Osteocyte (in vitro differentiated cells): ENCODE measurements at regions not wholly inside any gene's neighbourhood (a gene's known extent, or its start where the extent isn't known, plus 50 kb on each side); places are given as distances from the start of the nearest gene placed in this dataset.

Source experiments
- DNase-seq: peaks from one replicate; pipeline ENCODE4 v3.0.0; 2021; ENCODE audit warnings: mixed read lengths; ENCODE audit not compliant: unreplicated experiment; ENCODE audit errors: extremely low spot score
- H3K27ac Mint-ChIP-seq: one replicate; pipeline ENCODE4 v1.8.0; 2021; ENCODE audit warnings: mild to moderate bottlenecking, mixed read lengths; ENCODE audit not compliant: unreplicated experiment
- H3K27me3 Mint-ChIP-seq: one replicate; pipeline ENCODE4 v1.8.0; 2021; ENCODE audit warnings: mixed read lengths; ENCODE audit not compliant: unreplicated experiment
- H3K36me3 Mint-ChIP-seq: one replicate; pipeline ENCODE4 v1.8.0; 2021; ENCODE audit warnings: mixed read lengths; ENCODE audit not compliant: unreplicated experiment
- H3K4me1 Mint-ChIP-seq: one replicate; pipeline ENCODE4 v1.8.0; 2021; ENCODE audit warnings: mixed read lengths; ENCODE audit not compliant: unreplicated experiment
- H3K4me3 Mint-ChIP-seq: one replicate; pipeline ENCODE4 v1.8.0; 2021; ENCODE audit warnings: mild to moderate bottlenecking, moderate library complexity, mixed read lengths; ENCODE audit not compliant: unreplicated experiment
- H3K9me3 Mint-ChIP-seq: one replicate; pipeline ENCODE4 v1.8.0; 2021; ENCODE audit warnings: mixed read lengths; ENCODE audit not compliant: unreplicated experiment
- CTCF ChIP-seq: fragments of 200-600 bp; sonication (generic); IDR thresholded peaks from 2 replicates; pipeline ENCODE4 v1.5.0; 2021; ENCODE audit warnings: antibody characterized with exemption, mild to moderate bottlenecking, moderate library complexity

- H3K4me3 Mint-ChIP-seq, result no peak overlapping the region
- no peak for TF ChIP-seq CTCF
- no peaks in the 10 kb centered on the region for H3K27me3 Mint-ChIP-seq
- peaks cover 8% of the 10 kb centered on the region for H3K9me3 Mint-ChIP-seq
- no peaks in the 10 kb centered on the region for H3K4me1 Mint-ChIP-seq
- DNase-seq, result peak; percentile 83
- no peak overlapping the region for H3K27ac Mint-ChIP-seq
- H3K36me3 Mint-ChIP-seq, result no peaks in the 10 kb centered on the region
These were observed 54.7 kb downstream of the ZNF727 start for GRCh38 chr7:64099656-64100531.

GRCh38 chr7:64101126-64101942 is 56.1 kb downstream of the ZNF727 start:
- TF ChIP-seq CTCF, result no peak
- no peak overlapping the region for H3K4me3 Mint-ChIP-seq
- peaks cover 8% of the 10 kb centered on the region for H3K9me3 Mint-ChIP-seq
- H3K4me1 Mint-ChIP-seq, result no peaks in the 10 kb centered on the region
- DNase-seq, result peak; percentile 81
- H3K27me3 Mint-ChIP-seq, result no peaks in the 10 kb centered on the region
- no peaks in the 10 kb centered on the region for H3K36me3 Mint-ChIP-seq
- no peak overlapping the region for H3K27ac Mint-ChIP-seq

- no peak overlapping the region for H3K4me3 Mint-ChIP-seq
- no peak for DNase-seq
- no peaks in the 10 kb centered on the region for H3K4me1 Mint-ChIP-seq
- peaks cover 8% of the 10 kb centered on the region for H3K9me3 Mint-ChIP-seq
- H3K27ac Mint-ChIP-seq, result no peak overlapping the region
- no peaks in the 10 kb centered on the region for H3K27me3 Mint-ChIP-seq
- no peak for TF ChIP-seq CTCF
- H3K36me3 Mint-ChIP-seq, result no peaks in the 10 kb centered on the region
These were observed 56.9 kb downstream of the ZNF727 start for GRCh38 chr7:64101943-64102655.

- Mint-ChIP-seq H3K27ac (no peak overlapping the region), H3K4me3 (no peak overlapping the region), H3K9me3 (peaks cover 7% of the 10 kb centered on the region), H3K4me1 (no peaks in the 10 kb centered on the region), H3K27me3 (no peaks in the 10 kb centered on the region), H3K36me3 (no peaks in the 10 kb centered on the region)
- no peak for TF ChIP-seq CTCF
- DNase-seq, result peak; percentile 79
These were observed 57.6 kb downstream of the ZNF727 start for GRCh38 chr7:64102656-64103400.
